ENCODE measurements at regions not wholly inside any gene's neighbourhood (a gene's known extent, or its start where the extent isn't known, plus 50 kb on each side); places are given as distances from the start of the nearest gene placed in this dataset.

DNA sequence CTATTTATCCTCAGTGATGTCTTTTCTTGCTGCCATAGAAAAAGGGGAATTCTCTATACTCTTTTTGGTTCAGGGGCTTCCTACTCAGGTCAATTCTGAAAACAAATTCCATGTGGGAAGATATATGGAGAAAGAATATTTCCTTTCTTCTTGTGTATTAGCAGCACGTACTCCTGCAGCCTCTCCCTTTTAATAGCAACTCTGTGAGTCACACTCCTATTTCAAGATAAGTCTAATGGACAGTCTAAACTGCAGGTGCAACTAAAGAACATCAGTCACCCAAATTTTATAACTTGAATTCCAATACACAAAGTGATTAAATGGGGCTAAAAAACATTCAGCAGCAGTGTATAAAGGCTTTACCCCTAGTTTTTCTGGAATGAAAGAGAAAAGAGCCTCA lies 942.2 kb downstream of the CNTNAP5 start:
- no peak for FAIRE-seq
- H3K9me3 ChIP-seq (ENCODE audit: low read length) = peaks cover 13% of the 10 kb centered on the region; the same call in 1 of the 2 replicates
- H2AFZ ChIP-seq (ENCODE audit: low read length) = no peak overlapping the region
- H3K9ac ChIP-seq (ENCODE audit: insufficient read depth, low read depth, low read length) = no peak overlapping the region
- ChIA-PET POLR2A (no interaction called here), CTCF (ENCODE audit: low intra/inter-chr PET ratio, low total read pairs) (no interaction called here)
- no TSS peak for BruUV-seq (replicated peaks)
- 0% methylated on average over 1 of the region's 1 CpG for WGBS (ENCODE audit: low lambda C conversion rate)
- intact Hi-C loops (cut with micrococcal nuclease; ENCODE audit: unreplicated experiment) (no loop called here), in situ Hi-C loops (cut with HindIII; ENCODE audit: extremely low pct_ligation_motif_present, low pct_unique_long_range_greater_than_20kb) (no loop called here)
- ATAC-seq = no peak
- no peak for DNase-seq (ENCODE audit: low spot score)
- no peaks in the 10 kb centered on the region for H4K20me1 ChIP-seq (ENCODE audit: insufficient read depth, low read length)
- no peaks in the 10 kb centered on the region for H3K79me2 ChIP-seq (ENCODE audit: insufficient read depth, low read length)
- H3K4me3 ChIP-seq (replicated peaks in 1 of 3; ENCODE audit: insufficient read depth in 1 of 3, low read depth in 2 of 3, low read length in 3 of 3) = no peak overlapping the region
- no peak overlapping the region for H3K4me2 ChIP-seq (ENCODE audit: low read depth, low read length)
- H3K36me3 ChIP-seq (replicated peaks in 1 of 2; ENCODE audit: control insufficient read depth in 1 of 2, insufficient read depth in 2 of 2, low read length in 2 of 2) = no peaks in the 10 kb centered on the region
- H3K27me3 ChIP-seq (ENCODE audit: control insufficient read depth in 1 of 2, insufficient read depth in 2 of 2, low read length in 2 of 2) = no peaks in the 10 kb centered on the region
- no peak for TF ChIP-seq KDM6A (CRISPR knock-in tag; IDR thresholded peaks at IDR 0.05; ENCODE audit: low read depth)
- TF ChIP-seq SMC3 (IDR thresholded peaks at IDR 0.05; ENCODE audit: low read length) = no peak
- no peak for TF ChIP-seq ZNF703 (CRISPR knock-in tag; IDR thresholded peaks at IDR 0.05; ENCODE audit: borderline replicate concordance)
- TF ChIP-seq FOXA1 (IDR thresholded peaks at IDR 0.05) = no peak
- no peak for TF ChIP-seq FOXA1 (CRISPR knock-in tag; IDR thresholded peaks at IDR 0.05)
- no peak for TF ChIP-seq ZNF644 (CRISPR knock-in tag; IDR thresholded peaks at IDR 0.05; ENCODE audit: low read depth)
- H3K27ac ChIP-seq (ENCODE audit: extremely low read length, insufficient read depth, low read length) = no peak overlapping the region
- H3K4me1 ChIP-seq (ENCODE audit: insufficient read depth, low read length) = no peaks in the 10 kb centered on the region

DNA sequence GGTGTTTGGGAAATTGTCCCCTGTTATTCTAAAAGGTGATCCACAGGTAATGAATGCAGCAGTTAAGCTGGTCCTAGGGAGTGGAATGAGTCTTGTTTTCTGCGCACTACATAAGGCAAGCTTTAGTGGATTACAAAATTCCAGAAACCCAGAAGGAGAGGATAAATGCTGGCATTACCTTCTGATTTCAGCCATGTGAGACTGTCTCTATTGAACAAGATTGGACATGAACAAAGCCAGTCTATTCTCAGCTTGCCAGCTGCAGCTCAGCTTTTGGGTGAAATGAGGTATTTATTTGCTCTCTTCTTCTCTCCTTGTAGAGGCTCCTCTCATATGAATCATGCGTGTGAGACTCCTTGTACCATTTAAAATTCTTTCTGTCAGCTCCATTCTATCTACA lies 944.9 kb downstream of the CNTNAP5 start:
- DNase-seq (ENCODE audit: low spot score) (no peak), ATAC-seq (no peak), FAIRE-seq (no peak)
- Histone ChIP-seq H3K9ac (ENCODE audit: insufficient read depth, low read depth, low read length) (no peak overlapping the region), H3K9me3 (ENCODE audit: low read length) (peaks cover 26% of the 10 kb centered on the region), H3K79me2 (ENCODE audit: insufficient read depth, low read length) (no peaks in the 10 kb centered on the region), H3K27ac (ENCODE audit: extremely low read length, insufficient read depth, low read length) (no peak overlapping the region), H2AFZ (ENCODE audit: low read length) (no peak overlapping the region), H3K4me2 (ENCODE audit: low read depth, low read length) (no peak overlapping the region), H3K4me1 (ENCODE audit: insufficient read depth, low read length) (no peaks in the 10 kb centered on the region), H3K27me3 (ENCODE audit: control insufficient read depth in 1 of 2, insufficient read depth in 2 of 2, low read length in 2 of 2) (no peaks in the 10 kb centered on the region), H3K4me3 (replicated peaks in 1 of 3; ENCODE audit: insufficient read depth in 1 of 3, low read depth in 2 of 3, low read length in 3 of 3) (no peak overlapping the region), H4K20me1 (ENCODE audit: insufficient read depth, low read length) (no peaks in the 10 kb centered on the region), H3K36me3 (replicated peaks in 1 of 2; ENCODE audit: control insufficient read depth in 1 of 2, insufficient read depth in 2 of 2, low read length in 2 of 2) (no peaks in the 10 kb centered on the region)
- POLR2A ChIA-PET = no interaction called here
- in situ Hi-C loops (cut with HindIII; ENCODE audit: extremely low pct_ligation_motif_present, low pct_unique_long_range_greater_than_20kb) (no loop called here), intact Hi-C loops (cut with micrococcal nuclease; ENCODE audit: unreplicated experiment) (no loop called here)
- BruUV-seq (replicated peaks) = no TSS peak
- CTCF ChIA-PET (ENCODE audit: low intra/inter-chr PET ratio, low total read pairs) = no interaction called here
- WGBS (ENCODE audit: low lambda C conversion rate) = 30% methylated on average over 2 of the region's 2 CpGs
- TF ChIP-seq KDM5B (CRISPR knock-in tag; IDR thresholded peaks at IDR 0.05; ENCODE audit: borderline replicate concordance) = no peak
- TF ChIP-seq ATAD3A (CRISPR knock-in tag; IDR thresholded peaks at IDR 0.05) = no peak
- no peak for TF ChIP-seq ZNF891 (CRISPR knock-in tag; IDR thresholded peaks at IDR 0.05)
- TF ChIP-seq BORCS8-MEF2B (CRISPR knock-in tag; IDR thresholded peaks at IDR 0.05) = no peak
- TF ChIP-seq SIN3A (IDR thresholded peaks at IDR 0.05; ENCODE audit: borderline replicate concordance, low read depth, low read length) = no peak
- TF ChIP-seq, protein P1, sequence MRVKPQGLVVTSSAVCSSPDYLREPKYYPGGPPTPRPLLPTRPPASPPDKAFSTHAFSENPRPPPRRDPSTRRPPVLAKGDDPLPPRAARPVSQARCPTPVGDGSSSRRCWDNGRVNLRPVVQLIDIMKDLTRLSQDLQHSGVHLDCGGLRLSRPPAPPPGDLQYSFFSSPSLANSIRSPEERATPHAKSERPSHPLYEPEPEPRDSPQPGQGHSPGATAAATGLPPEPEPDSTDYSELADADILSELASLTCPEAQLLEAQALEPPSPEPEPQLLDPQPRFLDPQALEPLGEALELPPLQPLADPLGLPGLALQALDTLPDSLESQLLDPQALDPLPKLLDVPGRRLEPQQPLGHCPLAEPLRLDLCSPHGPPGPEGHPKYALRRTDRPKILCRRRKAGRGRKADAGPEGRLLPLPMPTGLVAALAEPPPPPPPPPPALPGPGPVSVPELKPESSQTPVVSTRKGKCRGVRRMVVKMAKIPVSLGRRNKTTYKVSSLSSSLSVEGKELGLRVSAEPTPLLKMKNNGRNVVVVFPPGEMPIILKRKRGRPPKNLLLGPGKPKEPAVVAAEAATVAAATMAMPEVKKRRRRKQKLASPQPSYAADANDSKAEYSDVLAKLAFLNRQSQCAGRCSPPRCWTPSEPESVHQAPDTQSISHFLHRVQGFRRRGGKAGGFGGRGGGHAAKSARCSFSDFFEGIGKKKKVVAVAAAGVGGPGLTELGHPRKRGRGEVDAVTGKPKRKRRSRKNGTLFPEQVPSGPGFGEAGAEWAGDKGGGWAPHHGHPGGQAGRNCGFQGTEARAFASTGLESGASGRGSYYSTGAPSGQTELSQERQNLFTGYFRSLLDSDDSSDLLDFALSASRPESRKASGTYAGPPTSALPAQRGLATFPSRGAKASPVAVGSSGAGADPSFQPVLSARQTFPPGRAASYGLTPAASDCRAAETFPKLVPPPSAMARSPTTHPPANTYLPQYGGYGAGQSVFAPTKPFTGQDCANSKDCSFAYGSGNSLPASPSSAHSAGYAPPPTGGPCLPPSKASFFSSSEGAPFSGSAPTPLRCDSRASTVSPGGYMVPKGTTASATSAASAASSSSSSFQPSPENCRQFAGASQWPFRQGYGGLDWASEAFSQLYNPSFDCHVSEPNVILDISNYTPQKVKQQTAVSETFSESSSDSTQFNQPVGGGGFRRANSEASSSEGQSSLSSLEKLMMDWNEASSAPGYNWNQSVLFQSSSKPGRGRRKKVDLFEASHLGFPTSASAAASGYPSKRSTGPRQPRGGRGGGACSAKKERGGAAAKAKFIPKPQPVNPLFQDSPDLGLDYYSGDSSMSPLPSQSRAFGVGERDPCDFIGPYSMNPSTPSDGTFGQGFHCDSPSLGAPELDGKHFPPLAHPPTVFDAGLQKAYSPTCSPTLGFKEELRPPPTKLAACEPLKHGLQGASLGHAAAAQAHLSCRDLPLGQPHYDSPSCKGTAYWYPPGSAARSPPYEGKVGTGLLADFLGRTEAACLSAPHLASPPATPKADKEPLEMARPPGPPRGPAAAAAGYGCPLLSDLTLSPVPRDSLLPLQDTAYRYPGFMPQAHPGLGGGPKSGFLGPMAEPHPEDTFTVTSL (CRISPR knock-in tag; IDR thresholded peaks at IDR 0.05; ENCODE audit: borderline replicate concordance) = no peak
- TF ChIP-seq, protein P2, sequence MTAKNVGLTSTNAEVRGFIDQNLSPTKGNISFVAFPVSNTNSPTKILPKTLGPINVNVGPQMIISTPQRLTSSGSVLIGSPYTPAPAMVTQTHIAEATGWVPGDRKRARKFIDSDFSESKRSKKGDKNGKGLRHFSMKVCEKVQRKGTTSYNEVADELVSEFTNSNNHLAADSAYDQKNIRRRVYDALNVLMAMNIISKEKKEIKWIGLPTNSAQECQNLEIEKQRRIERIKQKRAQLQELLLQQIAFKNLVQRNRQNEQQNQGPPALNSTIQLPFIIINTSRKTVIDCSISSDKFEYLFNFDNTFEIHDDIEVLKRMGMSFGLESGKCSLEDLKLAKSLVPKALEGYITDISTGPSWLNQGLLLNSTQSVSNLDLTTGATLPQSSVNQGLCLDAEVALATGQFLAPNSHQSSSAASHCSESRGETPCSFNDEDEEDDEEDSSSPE (CRISPR knock-in tag; IDR thresholded peaks at IDR 0.05) = no peak
- no peak for TF ChIP-seq KLF16 (CRISPR knock-in tag; IDR thresholded peaks at IDR 0.05)
- no peak for TF ChIP-seq HOXA5 (CRISPR knock-in tag; IDR thresholded peaks at IDR 0.05)
- TF ChIP-seq SAP130 (CRISPR knock-in tag; IDR thresholded peaks at IDR 0.05; ENCODE audit: low read depth) = no peak

Measured in HepG2 (cell line).